SHP77 (cell line): ENCODE measurements at regions not wholly inside any gene's neighbourhood (a gene's known extent, or its start where the extent isn't known, plus 50 kb on each side); places are given as distances from the start of the nearest gene placed in this dataset.
"Not testable (repeated sequence)": the region's sequence is repeated elsewhere in the genome, so short reads cannot be mapped to it uniquely, and the experiment has no call there.

Experiments
- DNase-seq, 2 experiments: peaks; one replicate each; lab custom pipeline; 2025; lab: John Stamatoyannopoulos, UW

DNA sequence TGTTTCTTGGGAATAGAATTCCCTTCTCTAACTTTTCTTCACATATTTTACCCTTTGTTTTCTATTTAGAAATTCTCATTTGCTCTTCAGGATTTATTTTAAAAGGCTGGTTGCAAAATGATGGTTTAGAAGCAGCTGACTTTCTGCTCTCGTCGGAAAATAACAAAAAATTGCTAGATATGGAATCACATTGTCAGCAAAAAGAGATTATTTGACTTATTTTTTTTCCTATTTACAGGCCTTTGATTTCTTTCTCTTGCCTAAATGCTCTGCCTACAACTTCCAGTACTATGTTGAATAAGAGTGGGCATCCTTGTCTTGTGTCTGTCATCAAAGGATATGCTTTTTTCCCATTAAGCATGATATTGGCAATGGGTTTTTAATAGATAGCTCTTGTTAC is 1619.1 kb upstream of the ACO1 start:
- no peak for DNase-seq

DNA sequence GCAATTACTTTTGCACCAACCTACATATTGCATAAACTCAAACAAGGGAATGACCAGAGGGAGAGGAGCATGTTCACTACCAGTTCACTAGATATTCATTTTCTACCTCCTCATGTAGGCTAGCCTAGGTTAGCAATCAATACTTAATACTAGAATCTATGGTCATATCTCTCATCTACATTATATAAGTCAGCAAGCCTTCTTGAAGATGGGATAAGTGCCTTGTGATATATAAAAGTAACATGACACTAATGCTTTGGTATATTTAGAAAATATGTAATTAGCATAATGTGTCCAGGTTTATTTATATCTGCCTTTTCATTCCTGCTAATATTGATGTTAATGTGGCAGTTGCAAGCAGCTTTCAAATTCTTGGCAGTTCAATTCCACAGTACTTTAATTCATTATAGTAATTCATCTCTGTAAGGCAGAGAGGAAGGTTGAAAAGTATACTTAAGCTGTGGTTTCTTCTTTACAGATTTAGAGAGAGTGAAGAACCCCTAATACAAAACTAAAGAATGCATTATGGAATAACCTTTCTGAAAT is 1613.2 kb upstream of the ACO1 start:
- no peak for DNase-seq

DNA sequence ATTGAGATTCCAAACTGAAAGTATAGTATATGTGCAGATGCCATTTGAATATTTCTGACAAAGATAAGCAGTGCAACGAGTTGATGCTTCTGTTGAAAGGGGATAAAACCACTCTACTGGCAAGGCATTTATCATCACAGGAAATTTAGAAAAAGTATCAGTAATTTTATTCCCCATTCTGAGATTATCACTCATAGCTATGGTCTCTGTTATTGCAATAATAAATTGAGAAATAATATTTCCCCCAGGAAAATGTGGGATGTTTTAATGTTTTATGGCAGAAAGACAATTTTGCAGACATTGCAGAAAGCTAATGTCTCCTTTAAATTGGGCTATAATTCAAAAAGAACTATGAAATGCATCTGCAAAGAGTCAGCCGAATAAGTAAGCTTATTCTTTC is 1612.7 kb upstream of the ACO1 start:
- DNase-seq: no peak

DNA sequence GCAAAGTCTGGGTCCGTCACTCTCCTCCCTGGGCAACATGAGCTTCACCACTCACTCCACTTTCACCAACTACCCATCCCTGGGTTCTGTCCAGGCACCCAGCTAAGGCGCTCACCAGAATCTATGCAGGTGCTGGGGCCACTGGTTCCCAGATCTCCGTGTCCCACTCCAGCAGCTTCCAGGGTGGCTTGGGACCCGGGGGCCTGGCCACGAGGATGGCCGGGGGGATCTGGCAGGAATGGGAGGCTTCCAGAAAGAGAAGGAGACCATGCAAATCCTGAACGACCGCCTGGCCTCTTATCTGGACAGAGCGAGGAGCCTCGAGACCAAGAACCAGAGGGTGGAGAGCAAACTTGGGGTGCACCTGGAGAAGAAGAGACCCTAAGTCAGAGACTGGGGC is 1611.0 kb upstream of the ACO1 start:
- no peak for DNase-seq

DNA sequence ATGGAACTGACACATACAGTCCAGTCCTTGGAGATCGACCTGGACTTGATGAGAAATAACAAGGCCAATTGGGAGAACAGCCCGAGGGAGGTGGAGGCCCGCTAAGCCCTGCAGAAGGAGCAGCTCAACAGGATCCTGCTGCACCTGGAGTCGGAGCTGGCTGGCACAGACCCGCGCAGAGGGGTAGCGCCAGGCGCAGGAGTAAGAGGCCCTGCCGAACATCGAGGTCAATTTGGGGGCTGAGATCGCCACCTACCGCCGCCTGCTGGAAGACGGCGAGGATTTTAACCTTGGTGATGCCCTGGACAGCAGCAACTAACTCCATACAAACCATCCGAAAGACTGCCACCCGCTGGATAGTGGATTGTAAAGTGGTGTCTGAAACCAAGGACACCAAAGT is 1610.1 kb upstream of the ACO1 start:
- no peak for DNase-seq

DNA sequence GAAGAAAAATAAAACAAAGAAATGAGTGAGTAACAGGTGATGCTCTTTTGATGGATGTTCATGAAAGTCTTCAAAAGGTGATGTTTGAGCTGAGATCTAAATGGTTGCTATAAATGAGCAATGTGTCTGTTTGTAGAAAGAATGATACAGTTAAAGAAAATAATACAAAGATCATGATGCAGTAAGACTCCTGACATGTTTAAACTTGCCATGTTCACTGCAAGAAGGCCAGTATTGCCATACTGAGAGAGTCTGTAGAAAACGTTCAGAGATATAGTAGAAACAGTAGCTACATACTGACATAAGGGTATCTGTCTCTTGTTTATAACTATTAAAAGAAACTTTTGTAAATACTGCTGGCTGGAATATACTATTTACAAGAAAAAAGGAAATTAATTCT is 1609.2 kb upstream of the ACO1 start:
- DNase-seq: no peak

DNA sequence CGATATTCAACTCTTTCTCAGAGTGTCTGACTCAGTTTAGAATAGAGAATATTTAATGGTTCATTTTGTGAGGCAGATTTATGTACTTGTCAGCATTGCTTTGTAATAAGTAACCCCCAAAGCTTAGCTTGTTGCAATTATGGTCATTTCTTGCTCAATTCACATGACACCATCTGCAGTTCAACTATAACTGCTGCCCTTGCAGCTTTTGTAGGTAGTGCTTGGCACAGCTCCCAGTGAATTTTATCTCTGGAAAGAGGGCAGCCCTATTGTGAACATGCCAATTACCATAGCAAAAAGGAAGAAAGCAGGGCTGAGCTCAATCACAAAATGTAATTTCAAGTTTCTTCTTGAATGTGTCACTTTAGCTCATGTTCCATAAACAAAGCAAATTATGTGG is 1587.7 kb upstream of the ACO1 start:
- DNase-seq: no peak

DNA sequence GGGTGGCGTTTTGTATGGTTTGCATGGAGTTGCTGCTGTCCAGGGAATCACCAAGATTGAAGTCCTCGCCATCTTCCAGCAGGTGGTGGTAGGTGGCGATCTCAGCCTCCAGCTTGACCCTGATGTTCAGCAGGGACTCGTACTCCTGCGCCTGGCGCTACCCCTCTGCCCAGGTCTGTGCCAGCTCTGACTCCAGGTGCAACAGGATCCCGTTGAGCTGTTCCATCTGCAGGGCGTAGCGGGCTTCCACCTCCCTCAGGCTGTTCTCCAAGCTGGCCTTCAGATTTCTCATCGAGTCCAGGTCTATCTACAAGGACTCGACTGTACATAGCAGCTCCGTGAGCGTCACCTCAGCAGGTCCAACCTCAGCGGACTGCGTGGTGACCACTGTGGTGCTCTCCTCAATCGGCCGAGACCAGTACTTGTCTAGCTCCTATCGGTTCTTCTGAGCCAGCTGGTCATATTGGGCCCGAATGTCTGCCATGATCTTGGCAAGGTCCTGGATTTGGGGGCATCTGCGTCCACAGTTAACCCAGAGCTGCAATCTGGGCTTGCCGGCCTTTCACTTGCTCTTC is 1584.8 kb upstream of the ACO1 start:
- DNase-seq: no peak

DNA sequence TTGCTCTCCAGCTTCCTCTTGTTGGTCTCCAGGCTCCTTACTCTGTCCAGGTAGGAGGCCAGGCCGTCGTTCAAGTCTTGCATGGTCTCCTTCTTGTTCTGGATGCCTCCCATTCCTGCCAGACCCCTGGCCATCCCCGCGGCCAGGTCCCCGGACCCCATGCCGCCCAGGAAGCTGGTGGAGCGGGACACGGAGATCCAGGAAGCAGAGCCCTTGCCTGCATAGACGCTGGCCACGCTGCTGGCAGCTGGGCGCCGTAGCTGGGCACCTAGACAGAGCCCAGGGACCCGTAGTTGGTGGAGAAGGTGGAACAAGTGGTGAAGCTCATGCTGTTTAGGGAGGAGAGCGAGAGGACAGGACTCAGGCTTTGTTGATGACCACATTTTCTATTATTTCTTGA is 1584.0 kb upstream of the ACO1 start:
- no peak for DNase-seq

DNA sequence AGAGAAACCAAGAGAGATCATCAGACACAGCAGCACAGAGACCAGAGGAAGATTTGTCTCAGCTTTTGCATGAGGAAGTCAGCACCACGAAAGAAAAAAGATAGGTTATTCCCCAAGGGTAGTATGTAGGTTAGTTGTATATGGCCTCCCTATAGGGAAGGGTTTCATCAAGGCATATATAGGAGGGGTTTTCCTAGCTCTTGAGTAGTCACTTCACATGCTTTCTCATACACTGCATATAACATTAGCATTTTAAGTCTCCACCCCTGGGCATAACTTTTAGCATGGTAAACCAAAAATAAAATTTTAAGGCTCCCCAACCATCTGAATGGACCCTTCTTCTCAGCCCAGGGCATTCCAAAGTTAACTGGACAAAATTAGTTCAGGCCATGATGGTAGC is 1571.6 kb upstream of the ACO1 start:
- DNase-seq: no peak

DNA sequence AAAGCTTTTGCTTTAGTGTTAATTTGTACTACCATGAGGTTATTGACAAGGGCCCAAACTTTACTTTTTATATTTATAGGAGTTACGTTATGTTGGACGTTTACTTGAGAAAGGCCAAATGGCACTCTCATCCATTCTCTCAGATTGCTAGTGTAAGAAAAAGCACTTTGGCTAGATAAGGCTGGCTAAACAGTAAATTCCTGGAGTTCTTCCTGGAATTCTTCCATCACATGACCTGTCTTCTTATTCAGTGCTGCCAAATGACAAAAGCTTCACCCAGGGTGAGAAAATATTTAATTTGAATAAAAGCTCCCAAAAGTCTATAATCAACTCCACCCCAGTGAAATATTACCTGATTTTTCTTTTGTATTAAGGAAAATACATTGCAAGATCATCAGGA is 1568.9 kb upstream of the ACO1 start:
- DNase-seq: no peak

DNA sequence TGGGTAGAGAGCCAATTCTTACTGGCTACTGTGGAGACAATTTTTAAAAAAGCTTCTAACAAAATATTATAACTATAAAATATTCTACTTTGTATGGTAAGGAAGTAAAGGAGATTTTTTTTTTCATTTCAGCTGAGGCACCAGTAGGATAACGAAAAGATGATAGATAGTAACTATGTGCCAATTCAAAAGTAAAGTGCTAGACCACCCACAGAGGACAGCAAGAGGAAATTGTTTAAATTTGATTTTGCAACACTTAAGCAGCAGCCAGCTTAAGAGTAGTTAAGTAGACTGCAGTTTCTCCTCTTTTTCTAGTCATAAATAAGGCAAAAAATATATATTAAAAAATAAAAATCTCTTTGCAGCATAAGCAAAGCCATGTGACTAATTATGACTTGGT is 1539.3 kb upstream of the ACO1 start:
- no peak for DNase-seq

DNA sequence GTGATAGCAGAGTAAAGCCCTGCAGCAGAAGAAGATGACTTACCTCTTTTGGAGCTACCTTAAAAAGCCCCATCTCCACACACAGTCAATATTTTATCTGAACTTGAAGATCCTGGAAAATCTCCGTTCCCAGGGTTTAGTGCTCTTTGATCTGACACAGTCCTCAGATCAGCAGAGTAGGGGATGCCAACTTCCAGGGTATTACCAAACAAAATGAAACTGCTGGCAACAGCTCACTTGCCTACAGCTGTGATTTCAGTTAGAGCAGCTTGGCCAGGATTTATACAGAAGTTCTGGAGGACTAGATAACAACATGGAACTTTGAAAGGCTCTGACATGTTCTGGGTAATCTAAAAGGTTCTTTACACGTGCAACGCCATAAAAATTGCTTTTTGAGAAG is 1537.8 kb upstream of the ACO1 start:
- no peak for DNase-seq

DNA sequence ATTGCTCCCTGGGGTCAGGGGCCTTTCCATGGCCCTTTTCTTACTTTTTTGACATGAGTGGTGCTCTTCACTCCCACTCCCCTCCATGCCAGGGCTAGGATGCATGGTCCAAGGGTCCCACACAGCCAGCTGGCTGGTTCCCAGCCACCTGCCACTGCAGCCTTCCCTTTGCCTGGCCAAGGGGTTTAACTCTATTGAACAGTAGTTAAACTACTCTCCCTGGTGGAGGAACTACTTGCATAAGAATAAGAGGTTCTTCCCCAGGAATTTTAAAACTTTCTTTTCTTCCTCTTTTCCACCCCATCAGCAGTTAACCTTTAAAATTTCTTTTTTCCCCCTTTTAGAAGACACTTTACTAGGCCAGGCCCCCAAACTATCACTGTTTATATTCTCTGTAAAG is 1532.8 kb upstream of the ACO1 start:
- DNase-seq: no peak

DNA sequence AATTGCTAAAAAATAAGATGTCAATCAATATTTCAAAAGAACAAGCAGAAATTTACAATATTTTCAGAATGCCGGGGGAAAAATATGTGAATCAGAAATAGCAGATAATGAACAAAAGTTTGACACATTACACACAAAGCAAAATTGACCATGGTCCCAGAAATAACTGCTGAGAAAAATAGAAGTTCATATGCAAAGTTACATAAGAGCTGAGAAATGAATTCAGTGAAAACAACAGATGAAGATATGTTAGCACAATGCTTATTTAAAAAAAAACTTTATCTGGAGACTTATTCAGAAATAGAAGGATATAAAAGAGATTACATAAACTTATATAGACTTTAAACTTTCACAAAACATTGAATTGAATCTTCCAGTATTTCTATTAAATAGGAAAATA is 1483.7 kb upstream of the ACO1 start:
- no peak for DNase-seq

DNA sequence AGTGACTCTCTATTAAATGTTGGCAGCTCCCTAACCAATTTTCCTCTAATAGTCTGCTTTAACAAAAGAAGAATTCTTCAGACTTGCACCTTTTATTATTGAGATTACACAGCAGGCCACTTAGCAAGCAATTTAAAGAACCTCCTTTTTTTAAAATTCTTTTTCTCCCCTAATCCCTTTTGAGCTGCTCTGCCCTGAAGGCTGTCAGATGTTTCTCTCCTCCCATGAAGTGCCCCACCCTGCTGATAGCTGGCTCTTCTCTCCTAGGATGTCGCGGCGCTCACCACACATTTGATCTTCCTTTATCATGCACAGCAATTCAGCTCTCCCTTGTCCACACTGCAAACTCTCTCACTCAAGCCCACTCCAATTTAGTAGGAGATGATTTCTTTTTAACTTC is 1471.1 kb upstream of the ACO1 start:
- no peak for DNase-seq

DNA sequence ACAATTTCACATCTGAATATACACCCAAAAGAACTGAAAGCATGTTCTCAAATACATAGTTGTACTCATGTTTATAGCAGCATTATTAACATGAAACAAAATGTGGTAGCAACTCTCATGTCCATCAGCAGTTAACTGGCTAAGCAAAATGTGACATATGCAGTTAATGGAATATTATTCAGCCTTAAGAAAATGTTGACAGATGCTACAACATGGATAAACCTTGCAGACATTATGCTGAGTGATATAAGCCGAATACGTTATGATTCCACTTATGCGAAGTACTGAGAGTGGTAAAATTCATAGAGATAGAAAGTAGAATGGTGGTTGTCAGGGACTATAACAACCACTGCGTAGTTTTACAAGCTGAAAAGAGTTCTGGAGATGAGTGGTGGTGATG is 1469.0 kb upstream of the ACO1 start:
- DNase-seq: no peak

DNA sequence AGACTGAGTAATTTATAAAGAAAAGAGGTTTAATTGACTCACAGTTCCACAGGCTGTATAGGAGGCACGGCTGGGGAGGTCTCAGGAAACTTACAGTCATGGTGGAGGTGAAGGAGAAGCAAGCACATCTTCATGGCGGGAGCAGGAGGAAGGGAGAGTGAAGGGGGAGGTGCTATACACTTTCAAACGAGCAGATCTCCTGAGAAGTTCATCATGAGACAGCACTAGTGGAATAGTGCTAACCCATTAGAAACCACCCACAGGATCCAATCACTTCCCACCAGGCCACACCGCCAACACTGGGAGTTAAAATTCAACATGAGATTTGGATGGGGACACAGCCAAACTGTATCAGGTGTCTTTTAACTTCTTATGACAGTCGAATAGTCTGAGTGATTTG is 1459.3 kb upstream of the ACO1 start:
- DNase-seq: no peak

DNA sequence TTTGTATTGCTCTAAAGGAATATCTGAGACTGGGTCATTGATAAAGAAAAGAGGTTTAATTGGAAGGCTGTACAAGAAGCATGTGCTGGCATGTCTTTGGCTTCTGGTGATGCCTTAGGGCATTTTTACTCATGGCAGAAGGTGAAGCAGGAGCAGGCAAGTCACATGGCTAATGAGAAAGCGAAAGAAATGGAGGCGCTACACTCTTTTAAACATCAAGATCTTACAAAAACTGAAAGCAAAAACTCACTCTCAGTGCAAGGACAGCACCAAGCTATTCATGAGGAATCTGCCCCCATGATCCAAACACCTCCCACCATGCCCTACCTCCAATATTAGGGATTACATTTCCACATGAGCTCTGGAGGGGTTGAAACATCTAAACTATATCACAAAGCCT is 1458.8 kb upstream of the ACO1 start:
- DNase-seq: no peak

DNA sequence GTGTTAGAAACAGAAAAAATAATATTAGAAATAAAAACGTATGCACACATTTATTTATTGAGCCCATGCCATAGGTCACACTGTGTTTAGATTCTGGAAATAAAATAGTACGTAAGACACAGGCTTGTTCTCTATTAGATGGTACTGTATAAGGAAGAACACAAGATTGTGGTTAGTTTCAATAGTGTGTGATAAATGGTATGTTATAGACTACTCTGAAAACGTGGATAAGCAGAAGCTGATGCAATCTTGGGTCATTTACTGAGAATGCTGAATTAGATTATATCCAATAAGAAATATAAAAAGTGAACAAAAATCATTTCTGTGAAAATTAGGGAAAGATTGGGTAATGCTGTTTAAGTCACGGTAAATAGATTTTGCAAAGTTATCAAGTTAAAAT is 1456.4 kb upstream of the ACO1 start:
- DNase-seq: no peak

DNA sequence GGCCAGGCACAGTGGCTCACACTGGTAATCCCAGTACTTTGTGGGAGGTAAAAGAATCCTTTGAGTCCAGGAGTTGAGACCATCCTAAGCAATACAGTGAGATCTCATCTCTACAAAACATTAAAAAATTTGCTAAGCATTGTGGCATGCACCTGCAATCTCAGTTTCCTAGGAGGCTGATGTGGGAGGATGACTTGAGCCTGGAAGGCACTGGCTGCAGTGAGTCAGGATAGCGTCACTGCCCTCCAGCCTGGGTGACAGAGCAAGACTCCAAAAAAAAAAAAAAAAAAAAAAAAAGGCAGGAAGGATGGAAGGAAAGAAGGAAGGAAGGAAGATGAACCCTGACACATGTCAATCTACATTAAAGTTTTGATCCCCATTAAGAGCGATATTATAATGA is 1452.2 kb upstream of the ACO1 start:
- DNase-seq: no peak

DNA sequence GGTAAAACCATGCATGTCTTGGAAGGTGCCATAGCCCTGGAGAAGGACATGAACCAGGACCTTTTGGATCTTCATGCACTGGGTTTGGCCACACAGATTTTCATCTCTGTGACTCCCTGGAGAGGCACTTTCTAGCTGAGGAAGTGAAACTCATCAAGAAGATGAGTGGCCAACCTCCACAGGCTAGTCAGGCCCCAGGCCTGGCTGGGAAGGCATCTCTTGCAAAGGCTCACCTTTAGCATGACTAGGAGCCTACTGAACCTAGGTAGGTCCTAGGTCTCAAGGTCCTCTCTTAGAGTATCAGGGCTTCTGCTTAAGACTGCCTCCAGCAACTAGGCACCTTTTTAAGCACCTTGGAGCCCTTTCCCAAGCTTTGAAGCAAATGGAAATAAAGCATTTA is 1448.7 kb upstream of the ACO1 start:
- no peak for DNase-seq

DNA sequence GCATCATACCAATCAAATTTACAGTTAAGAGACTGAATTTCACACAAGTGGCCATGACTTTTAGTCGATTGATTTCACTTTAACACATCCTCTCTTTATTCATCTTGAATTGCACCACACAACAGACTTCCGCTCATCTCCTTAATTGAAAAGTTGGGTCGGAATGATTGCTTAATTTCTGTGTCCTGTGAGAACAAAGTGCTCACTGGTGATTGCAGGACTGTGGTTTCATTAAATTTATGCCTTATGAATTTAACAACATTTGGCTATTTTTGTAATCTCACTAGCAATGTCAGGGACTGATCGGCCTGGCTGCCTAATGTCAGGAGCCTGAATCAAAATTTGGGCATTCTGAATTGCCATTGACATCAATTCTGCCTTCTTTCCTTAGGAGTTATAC is 1447.3 kb upstream of the ACO1 start:
- no peak for DNase-seq

DNA sequence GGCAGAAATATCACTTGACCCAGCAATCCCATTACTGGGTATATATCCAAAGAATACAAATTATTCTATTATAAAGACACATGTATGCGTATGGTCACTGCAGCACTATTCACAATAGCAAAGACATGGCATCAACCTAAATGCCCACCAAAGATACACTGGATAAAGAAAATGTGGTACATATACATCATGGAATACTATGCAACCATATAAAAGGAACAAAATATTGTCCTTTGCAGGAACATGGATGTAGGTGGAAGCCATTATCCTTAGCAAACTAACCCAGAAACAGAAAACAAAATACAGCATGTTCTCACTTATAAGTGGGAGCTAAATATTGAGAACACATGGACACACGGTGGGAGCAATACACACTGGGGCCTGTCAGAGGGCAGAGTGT is 1441.6 kb upstream of the ACO1 start:
- not testable (repeated sequence) for DNase-seq
